Renal cortical epithelial cell (primary cell): ENCODE measurements at regions not wholly inside any gene's neighbourhood (a gene's known extent, or its start where the extent isn't known, plus 50 kb on each side); places are given as distances from the start of the nearest gene placed in this dataset.
A peak's percentile ranks its signal among the peaks of the same experiment; 100 is the strongest.

Experiments used
- DNase-seq: peaks from one replicate; pipeline ENCODE4 v3.0.0-alpha.2; 2011; ENCODE audit warnings: low read depth

- no peak for DNase-seq
Observed at GRCh38 chr3:14286887-14287500, 108.4 kb downstream of the LSM3 start.

GRCh38 chr3:14288177-14288788 lies 109.7 kb downstream of the LSM3 start:
- DNase-seq = no peak

GRCh38 chr3:14288833-14289451 lies 110.3 kb downstream of the LSM3 start:
- DNase-seq = no peak

GRCh38 chr3:14289590-14290461 lies 111.2 kb downstream of the LSM3 start:
- peak; percentile 91 for DNase-seq

GRCh38 chr3:14290631-14291385 lies 111.6 kb upstream of the SLC6A6 start:
- peak; percentile 97 for DNase-seq

GRCh38 chr3:14295037-14295436 lies 107.4 kb upstream of the SLC6A6 start:
- no peak for DNase-seq

- DNase-seq = peak; percentile 95
Observed at GRCh38 chr3:14295801-14296200, 106.6 kb upstream of the SLC6A6 start.

GRCh38 chr3:14297305-14297704 lies 105.1 kb upstream of the SLC6A6 start:
- DNase-seq = no peak

GRCh38 chr3:14297784-14298236 lies 104.6 kb upstream of the SLC6A6 start:
- DNase-seq = no peak

- DNase-seq = no peak
Observed at GRCh38 chr3:14298442-14298841, 104.0 kb upstream of the SLC6A6 start.

- no peak for DNase-seq
Observed at GRCh38 chr3:14298991-14299555, 103.3 kb upstream of the SLC6A6 start.

GRCh38 chr3:14299767-14300166 lies 102.6 kb upstream of the SLC6A6 start:
- DNase-seq = no peak

- DNase-seq = no peak
Observed at GRCh38 chr3:14300721-14301399, 101.5 kb upstream of the SLC6A6 start.

GRCh38 chr3:14301558-14301957 lies 100.8 kb upstream of the SLC6A6 start:
- DNase-seq = peak; percentile 30

- DNase-seq = no peak
Observed at GRCh38 chr3:14303336-14304100, 98.9 kb upstream of the SLC6A6 start.

- no peak for DNase-seq
Observed at GRCh38 chr3:14304101-14305045, 98.0 kb upstream of the SLC6A6 start.

- DNase-seq = no peak
Observed at GRCh38 chr3:14305324-14305723, 97.1 kb upstream of the SLC6A6 start.

GRCh38 chr3:14306142-14306541 lies 96.3 kb upstream of the SLC6A6 start:
- DNase-seq = no peak
